GM18498 (cell line): ENCODE measurements at regions not wholly inside any gene's neighbourhood (a gene's known extent, or its start where the extent isn't known, plus 50 kb on each side); places are given as distances from the start of the nearest gene placed in this dataset.
A peak's percentile ranks its signal among the peaks of the same experiment; 100 is the strongest.

Experiments used
- ATAC-seq: cut with Tn5 transposase; IDR thresholded peaks from one replicate; pipeline ENCODE4 v1.9.1; 2021; ENCODE audit warnings: mild to moderate bottlenecking, moderate library complexity; ENCODE audit not compliant: unreplicated experiment

GRCh38 chr4:145251391-145251790 is 71.0 kb upstream of the OTUD4 start:
- ATAC-seq: no peak

DNA sequence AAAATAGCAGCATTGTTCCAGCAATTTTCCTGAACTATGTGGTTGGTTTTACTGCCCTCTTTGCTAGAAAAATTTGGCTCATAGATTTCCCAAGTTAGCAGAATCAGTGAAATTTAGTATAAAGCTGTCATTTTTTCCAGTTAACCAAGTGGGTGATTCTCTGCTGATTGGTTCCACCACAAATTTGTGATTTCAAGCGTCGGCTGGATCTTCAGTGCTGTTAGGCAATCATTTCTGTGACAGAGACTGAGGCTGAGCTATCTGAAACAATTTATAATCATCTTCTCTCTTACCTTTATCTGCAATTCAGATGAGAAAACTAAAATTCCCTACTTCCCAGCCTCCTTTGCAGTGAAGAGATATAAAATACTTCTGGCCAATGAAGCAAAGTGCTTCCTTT is 68.6 kb upstream of the OTUD4 start:
- no peak for ATAC-seq

DNA sequence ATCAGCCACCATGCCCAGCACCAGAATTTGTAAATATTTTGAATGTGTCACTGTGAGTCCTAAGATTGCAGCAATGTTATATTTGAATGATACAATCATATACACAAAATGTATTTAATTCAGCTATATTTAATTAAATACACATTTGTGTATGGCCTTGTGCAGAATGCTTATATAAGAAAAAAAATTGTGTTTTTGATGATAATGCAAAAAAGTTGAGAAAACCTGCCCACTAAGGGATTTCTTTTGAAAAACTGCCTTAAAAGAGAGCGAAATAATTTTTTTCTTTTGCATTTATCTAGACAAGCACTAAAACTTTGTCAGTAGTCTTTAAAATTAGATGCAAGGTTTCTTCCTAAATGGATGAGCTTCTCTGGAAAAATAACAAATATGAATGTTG is 68.1 kb upstream of the OTUD4 start:
- no peak for ATAC-seq

DNA sequence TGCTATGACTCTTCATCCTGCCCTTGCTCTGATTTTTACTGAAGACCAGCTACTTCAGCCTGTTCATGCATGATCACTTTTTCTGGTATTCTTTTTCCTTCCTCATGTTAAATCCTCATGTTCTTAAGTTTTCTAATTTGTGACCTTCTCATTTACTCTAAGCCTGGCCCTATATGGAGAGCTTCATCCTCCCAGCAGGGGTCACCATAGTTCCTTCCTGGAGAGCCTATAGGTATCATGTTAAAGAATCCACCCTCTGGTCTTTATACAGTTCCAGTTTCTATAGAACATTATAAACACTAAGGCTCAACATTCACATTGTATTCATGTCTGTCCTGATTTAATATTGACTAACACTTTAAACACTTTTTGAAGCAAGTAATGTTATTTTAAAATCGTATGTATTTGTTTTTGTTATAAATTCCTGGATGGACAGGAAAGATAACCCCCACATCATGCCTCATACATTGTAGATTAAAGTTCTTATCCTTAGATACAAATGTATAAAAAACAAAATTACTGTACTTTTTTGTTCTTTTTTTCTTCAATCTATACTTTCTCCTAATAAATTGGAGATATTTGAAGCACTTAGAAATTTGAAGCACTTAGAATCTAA is 53.8 kb upstream of the OTUD4 start:
- ATAC-seq: peak; percentile 99

GRCh38 chr4:145231906-145232700 is 51.7 kb upstream of the OTUD4 start:
- no peak for ATAC-seq

DNA sequence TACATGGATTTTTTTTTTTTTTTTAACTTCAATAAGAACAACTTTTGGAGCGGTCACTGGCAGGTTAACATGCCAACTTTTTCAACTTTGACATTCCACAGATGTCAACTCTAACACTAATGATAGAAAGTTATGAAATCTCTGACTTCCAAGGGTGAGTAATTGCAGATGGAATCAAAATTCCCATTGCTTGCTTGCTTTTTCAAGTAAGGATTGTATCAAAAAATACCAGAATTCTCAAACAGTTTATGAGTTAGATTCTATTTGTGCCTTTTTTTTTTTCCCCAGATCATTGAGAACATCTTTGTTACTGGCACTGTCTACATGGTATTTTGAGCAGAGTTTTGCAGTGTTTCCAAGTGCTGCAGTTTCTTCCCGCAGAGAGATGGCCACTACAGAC is 50.3 kb upstream of the OTUD4 start:
- ATAC-seq: no peak
